GM10248 (cell line): ENCODE measurements at regions not wholly inside any gene's neighbourhood (a gene's known extent, or its start where the extent isn't known, plus 50 kb on each side); places are given as distances from the start of the nearest gene placed in this dataset.

Experiments used
- CTCF ChIA-PET: fragments of 300-600 bp; sonication (Branson Sonifier 250); formaldehyde crosslinking; extraction: SDS; loops from one replicate; lab custom pipeline; 2021; ENCODE audit warnings: antibody characterized with exemption; lab: Yijun Ruan, JAX
- POLR2A ChIA-PET: fragments of 350-650 bp; sonication (Branson Sonifier 250); formaldehyde crosslinking; extraction: SDS; loops from one replicate; lab custom pipeline; 2020; ENCODE audit warnings: antibody characterized with exemption; lab: Yijun Ruan, JAX
- DNase-seq: peaks from one replicate; pipeline ENCODE4 v3.0.0; 2012; ENCODE audit errors: extremely low spot score
- TF ChIP-seq, protein P1 (sequence below): IDR thresholded peaks from 2 replicates; pipeline ENCODE4 v1.5.1; 2012; ENCODE audit warnings: mild to moderate bottlenecking, low read depth; ENCODE audit errors: extremely low read depth, missing control alignments, control extremely low read depth

- TF ChIP-seq, protein P1, sequence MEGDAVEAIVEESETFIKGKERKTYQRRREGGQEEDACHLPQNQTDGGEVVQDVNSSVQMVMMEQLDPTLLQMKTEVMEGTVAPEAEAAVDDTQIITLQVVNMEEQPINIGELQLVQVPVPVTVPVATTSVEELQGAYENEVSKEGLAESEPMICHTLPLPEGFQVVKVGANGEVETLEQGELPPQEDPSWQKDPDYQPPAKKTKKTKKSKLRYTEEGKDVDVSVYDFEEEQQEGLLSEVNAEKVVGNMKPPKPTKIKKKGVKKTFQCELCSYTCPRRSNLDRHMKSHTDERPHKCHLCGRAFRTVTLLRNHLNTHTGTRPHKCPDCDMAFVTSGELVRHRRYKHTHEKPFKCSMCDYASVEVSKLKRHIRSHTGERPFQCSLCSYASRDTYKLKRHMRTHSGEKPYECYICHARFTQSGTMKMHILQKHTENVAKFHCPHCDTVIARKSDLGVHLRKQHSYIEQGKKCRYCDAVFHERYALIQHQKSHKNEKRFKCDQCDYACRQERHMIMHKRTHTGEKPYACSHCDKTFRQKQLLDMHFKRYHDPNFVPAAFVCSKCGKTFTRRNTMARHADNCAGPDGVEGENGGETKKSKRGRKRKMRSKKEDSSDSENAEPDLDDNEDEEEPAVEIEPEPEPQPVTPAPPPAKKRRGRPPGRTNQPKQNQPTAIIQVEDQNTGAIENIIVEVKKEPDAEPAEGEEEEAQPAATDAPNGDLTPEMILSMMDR: no peak
- ChIA-PET CTCF (interaction anchor here (0.8 to 1.0 kb wide), 2 partner anchors 10 to 49 kb away, joined by 3 read pairs; no protein-coding TSS in a partner anchor), POLR2A (no interaction called here)
- DNase-seq: no peak
Measured at GRCh38 chr2:153109793-153110192, 368.8 kb downstream of the RPRM start.

GRCh38 chr2:153106802-153107477 lies 371.6 kb downstream of the RPRM start:
- ChIA-PET CTCF (interaction anchor here (1.1 to 1.2 kb wide), 2 partner anchors 12 to 35 kb away, joined by 3 read pairs; no protein-coding TSS in a partner anchor), POLR2A (no interaction called here)
- no peak for DNase-seq
- TF ChIP-seq, protein P1: no peak

DNA sequence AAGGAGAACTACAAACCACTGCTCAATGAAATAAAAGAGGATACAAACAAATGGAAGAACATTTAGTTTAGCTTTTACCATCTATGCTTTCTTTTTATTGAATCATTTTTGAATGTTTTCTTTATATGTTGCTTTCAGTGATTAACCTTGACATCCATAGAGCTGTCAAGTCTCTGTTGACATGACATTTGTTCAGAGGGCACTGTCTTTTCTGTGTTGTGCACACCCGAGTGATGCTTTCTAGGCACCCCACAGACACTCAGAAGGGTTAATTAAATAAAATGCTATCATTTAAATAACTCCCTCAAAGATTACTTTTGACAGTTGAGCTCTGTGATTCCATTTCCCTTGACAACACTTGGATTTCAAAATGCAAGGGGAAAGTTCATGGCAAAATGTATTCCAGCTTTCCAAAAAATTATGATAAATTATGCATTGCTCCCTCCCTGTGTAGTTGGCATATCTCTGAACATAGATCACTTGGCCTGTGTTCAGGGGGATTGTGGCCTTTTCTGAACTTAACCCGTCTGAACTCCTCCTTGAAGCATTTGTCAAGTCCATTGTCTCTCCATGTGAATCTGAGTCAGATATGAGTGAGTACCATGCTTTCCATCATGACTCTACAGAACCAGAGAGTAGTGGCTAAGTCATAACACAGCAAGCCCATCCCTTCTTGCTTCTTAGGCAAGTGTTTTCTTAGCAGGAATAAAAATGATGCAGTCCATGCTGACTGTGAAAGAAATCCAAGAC lies 372.6 kb downstream of the RPRM start:
- ChIA-PET CTCF (interaction anchor here (1.1 to 1.2 kb wide), 2 partner anchors 13 to 34 kb away, joined by 3 read pairs; no protein-coding TSS in a partner anchor), POLR2A (no interaction called here)
- DNase-seq: no peak
- TF ChIP-seq, protein P1: no peak

DNA sequence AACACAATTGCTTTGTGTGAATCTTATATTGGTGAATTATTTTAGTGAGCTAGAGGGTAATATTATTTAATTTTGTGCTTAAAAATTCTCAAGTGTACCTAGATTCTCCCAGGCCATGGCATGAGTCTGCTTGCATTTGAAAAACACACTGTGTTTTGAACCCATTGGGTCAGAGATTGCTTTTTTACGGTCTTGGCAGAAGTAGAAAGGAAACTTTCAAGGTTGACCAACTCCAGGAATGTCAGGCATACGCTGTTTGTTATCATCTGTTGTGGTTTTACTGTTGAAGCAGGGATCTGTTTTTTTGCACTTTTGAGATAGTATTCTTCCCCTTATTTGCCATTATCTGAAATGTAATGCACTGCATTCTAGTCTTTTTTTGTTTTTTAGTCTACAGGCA lies 377.4 kb downstream of the RPRM start:
- TF ChIP-seq, protein P1: no peak
- no peak for DNase-seq
- ChIA-PET POLR2A (no interaction called here), CTCF (interaction anchor here (1.2 kb wide), 1 partner anchor 22 kb away, joined by 3 read pairs; no protein-coding TSS in a partner anchor)

GRCh38 chr2:153100151-153100550 lies 378.4 kb downstream of the RPRM start:
- TF ChIP-seq, protein P1: no peak
- ChIA-PET POLR2A (no interaction called here), CTCF (no interaction called here)
- DNase-seq: no peak

DNA sequence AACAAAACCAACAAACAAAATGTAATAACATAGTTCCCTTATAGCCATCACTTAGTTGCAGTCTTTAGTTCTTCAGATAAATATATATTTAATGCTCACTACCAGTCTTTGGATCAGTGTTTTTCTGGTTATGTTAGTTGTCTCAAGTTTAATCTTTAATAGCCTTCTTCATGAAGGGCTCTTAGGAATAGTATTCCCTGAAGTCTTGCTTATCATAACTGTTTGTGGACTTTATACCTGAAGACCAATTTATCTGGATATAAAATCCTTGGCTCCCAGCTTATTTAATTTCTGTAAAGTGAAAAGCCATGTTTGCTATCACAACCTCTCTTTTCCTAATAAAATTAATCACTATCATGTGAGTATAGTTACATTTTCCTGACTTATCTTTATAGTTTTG lies 379.7 kb downstream of the ARL6IP6 start:
- TF ChIP-seq, protein P1: no peak
- ChIA-PET POLR2A (no interaction called here), CTCF (no interaction called here)
- DNase-seq: no peak
